Ishikawa (cell line): ENCODE measurements at regions not wholly inside any gene's neighbourhood (a gene's known extent, or its start where the extent isn't known, plus 50 kb on each side); places are given as distances from the start of the nearest gene placed in this dataset.

Experiments
- EGR1 ChIP-seq: IDR thresholded peaks from 2 replicates; pipeline ENCODE4 v1.6.1; 2012
- TAF1 ChIP-seq: IDR thresholded peaks from 2 replicates; pipeline ENCODE4 v1.6.1; 2012; ENCODE audit warnings: low read depth, mild to moderate bottlenecking
- USF1 ChIP-seq: IDR thresholded peaks from 2 replicates; pipeline ENCODE4 v1.6.1; 2012

GRCh38 chr22:49432211-49432896, 395.3 kb downstream of the BRD1 start:
- TF ChIP-seq USF1 (no peak), EGR1 (no peak), TAF1 (no peak)
